HG03469 (cell line): ENCODE measurements at regions not wholly inside any gene's neighbourhood (a gene's known extent, or its start where the extent isn't known, plus 50 kb on each side); places are given as distances from the start of the nearest gene placed in this dataset.

Source experiments
- ATAC-seq: cut with Tn5 transposase; IDR thresholded peaks from one replicate; pipeline ENCODE4 v1.9.1; 2021; ENCODE audit warnings: mild to moderate bottlenecking, moderate library complexity, moderate number of reproducible peaks; ENCODE audit not compliant: unreplicated experiment

- ATAC-seq: no peak
Observed at GRCh38 chr10:130875897-130876472, 435.5 kb downstream of the TCERG1L start.

- ATAC-seq: no peak
Observed at GRCh38 chr10:130877126-130877525, 434.4 kb downstream of the TCERG1L start.

GRCh38 chr10:130878131-130878530, 433.4 kb downstream of the TCERG1L start:
- ATAC-seq: no peak

- no peak for ATAC-seq
Observed at GRCh38 chr10:130882906-130883305, 428.6 kb downstream of the TCERG1L start.

- no peak for ATAC-seq
Observed at GRCh38 chr10:130884456-130884855, 427.1 kb downstream of the TCERG1L start.

- ATAC-seq: no peak
Observed at GRCh38 chr10:130885021-130885655, 426.4 kb downstream of the TCERG1L start.

- no peak for ATAC-seq
Observed at GRCh38 chr10:130887170-130887569, 424.4 kb downstream of the TCERG1L start.

- ATAC-seq: no peak
Observed at GRCh38 chr10:130888493-130888892, 423.0 kb downstream of the TCERG1L start.

- ATAC-seq: no peak
Observed at GRCh38 chr10:130889240-130889639, 422.3 kb downstream of the TCERG1L start.

- no peak for ATAC-seq
Observed at GRCh38 chr10:130889780-130890179, 421.7 kb downstream of the TCERG1L start.

GRCh38 chr10:130891066-130891465, 420.5 kb downstream of the TCERG1L start:
- no peak for ATAC-seq

- ATAC-seq: no peak
Observed at GRCh38 chr10:130894471-130894870, 417.1 kb downstream of the TCERG1L start.

- ATAC-seq: no peak
Observed at GRCh38 chr10:130895161-130895560, 416.4 kb downstream of the TCERG1L start.

GRCh38 chr10:130897815-130898214, 413.7 kb downstream of the TCERG1L start:
- no peak for ATAC-seq

GRCh38 chr10:130898381-130898780, 413.1 kb downstream of the TCERG1L start:
- ATAC-seq: no peak

GRCh38 chr10:130899856-130900255, 411.7 kb downstream of the TCERG1L start:
- ATAC-seq: no peak

GRCh38 chr10:130900441-130901160, 410.9 kb downstream of the TCERG1L start:
- no peak for ATAC-seq

GRCh38 chr10:130901311-130902165, 410.0 kb downstream of the TCERG1L start:
- no peak for ATAC-seq

- no peak for ATAC-seq
Observed at GRCh38 chr10:130902471-130902870, 409.1 kb downstream of the TCERG1L start.

GRCh38 chr10:130902929-130903328, 408.6 kb downstream of the TCERG1L start:
- ATAC-seq: no peak

- ATAC-seq: no peak
Observed at GRCh38 chr10:130904676-130905075, 406.8 kb downstream of the TCERG1L start.
